ENCODE measurements at regions not wholly inside any gene's neighbourhood (a gene's known extent, or its start where the extent isn't known, plus 50 kb on each side); places are given as distances from the start of the nearest gene placed in this dataset.

GRCh38 chr13:31499274-31499673 lies 240.1 kb upstream of the RXFP2 start:
- no peak for TF ChIP-seq CTCF (optimal IDR thresholded peaks at IDR 0.05 in 1 of 3, IDR thresholded peaks at IDR 0.05 in 1 of 3, conservative IDR thresholded peaks at IDR 0.05 in 1 of 3; ENCODE audit: extremely low read depth in 1 of 3, insufficient read depth in 2 of 3, low read length in 3 of 3)
- TF ChIP-seq EZH2 (IDR thresholded peaks at IDR 0.05; ENCODE audit: low read length), result no peak

Data from keratinocyte (primary cell).